ENCODE measurements at regions not wholly inside any gene's neighbourhood (a gene's known extent, or its start where the extent isn't known, plus 50 kb on each side); places are given as distances from the start of the nearest gene placed in this dataset.

DNA sequence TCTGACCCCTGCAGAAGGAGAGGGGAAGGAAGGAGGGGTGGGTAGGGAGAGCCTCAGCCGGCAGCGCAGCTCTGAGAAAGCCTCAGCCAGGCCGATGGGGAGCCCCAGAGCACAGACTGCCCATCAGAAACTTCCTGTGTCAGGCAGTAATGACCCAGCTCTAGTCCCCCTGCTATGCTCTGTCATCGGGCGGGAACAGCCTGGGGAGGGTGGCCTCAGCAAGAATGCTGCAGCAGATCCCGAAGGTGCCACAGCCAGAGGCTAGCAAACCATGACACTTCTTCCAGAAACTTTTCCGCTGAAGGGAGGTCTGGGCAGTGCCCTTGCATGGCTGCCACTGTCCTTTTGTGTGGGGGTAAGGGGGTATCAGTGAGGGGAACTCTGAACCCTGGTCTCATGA lies 279.0 kb downstream of the BCOR start:
- TF ChIP-seq, protein P1, sequence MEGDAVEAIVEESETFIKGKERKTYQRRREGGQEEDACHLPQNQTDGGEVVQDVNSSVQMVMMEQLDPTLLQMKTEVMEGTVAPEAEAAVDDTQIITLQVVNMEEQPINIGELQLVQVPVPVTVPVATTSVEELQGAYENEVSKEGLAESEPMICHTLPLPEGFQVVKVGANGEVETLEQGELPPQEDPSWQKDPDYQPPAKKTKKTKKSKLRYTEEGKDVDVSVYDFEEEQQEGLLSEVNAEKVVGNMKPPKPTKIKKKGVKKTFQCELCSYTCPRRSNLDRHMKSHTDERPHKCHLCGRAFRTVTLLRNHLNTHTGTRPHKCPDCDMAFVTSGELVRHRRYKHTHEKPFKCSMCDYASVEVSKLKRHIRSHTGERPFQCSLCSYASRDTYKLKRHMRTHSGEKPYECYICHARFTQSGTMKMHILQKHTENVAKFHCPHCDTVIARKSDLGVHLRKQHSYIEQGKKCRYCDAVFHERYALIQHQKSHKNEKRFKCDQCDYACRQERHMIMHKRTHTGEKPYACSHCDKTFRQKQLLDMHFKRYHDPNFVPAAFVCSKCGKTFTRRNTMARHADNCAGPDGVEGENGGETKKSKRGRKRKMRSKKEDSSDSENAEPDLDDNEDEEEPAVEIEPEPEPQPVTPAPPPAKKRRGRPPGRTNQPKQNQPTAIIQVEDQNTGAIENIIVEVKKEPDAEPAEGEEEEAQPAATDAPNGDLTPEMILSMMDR (IDR thresholded peaks at IDR 0.05) = no peak
- TF ChIP-seq TAF1 (IDR thresholded peaks at IDR 0.05; ENCODE audit: borderline replicate concordance, low read depth, low read length) (no peak), EZH2phosphoT487 (IDR thresholded peaks at IDR 0.05; ENCODE audit: borderline replicate concordance, low read depth) (no peak), MXI1 (IDR thresholded peaks at IDR 0.05; ENCODE audit: low read depth, low read length) (no peak), GABPA (IDR thresholded peaks at IDR 0.05; ENCODE audit: low read depth) (no peak), FOXJ3 (CRISPR knock-in tag; IDR thresholded peaks at IDR 0.05) (no peak), POLR2AphosphoS5 (IDR thresholded peaks at IDR 0.05; ENCODE audit: low read depth, low read length) (no peak), YY1 (IDR thresholded peaks at IDR 0.05; ENCODE audit: low read depth) (no peak), TCF12 (IDR thresholded peaks at IDR 0.05) (no peak), SMC3 (IDR thresholded peaks at IDR 0.05; ENCODE audit: low read depth, low read length) (no peak)
- TF ChIP-seq, protein P2, sequence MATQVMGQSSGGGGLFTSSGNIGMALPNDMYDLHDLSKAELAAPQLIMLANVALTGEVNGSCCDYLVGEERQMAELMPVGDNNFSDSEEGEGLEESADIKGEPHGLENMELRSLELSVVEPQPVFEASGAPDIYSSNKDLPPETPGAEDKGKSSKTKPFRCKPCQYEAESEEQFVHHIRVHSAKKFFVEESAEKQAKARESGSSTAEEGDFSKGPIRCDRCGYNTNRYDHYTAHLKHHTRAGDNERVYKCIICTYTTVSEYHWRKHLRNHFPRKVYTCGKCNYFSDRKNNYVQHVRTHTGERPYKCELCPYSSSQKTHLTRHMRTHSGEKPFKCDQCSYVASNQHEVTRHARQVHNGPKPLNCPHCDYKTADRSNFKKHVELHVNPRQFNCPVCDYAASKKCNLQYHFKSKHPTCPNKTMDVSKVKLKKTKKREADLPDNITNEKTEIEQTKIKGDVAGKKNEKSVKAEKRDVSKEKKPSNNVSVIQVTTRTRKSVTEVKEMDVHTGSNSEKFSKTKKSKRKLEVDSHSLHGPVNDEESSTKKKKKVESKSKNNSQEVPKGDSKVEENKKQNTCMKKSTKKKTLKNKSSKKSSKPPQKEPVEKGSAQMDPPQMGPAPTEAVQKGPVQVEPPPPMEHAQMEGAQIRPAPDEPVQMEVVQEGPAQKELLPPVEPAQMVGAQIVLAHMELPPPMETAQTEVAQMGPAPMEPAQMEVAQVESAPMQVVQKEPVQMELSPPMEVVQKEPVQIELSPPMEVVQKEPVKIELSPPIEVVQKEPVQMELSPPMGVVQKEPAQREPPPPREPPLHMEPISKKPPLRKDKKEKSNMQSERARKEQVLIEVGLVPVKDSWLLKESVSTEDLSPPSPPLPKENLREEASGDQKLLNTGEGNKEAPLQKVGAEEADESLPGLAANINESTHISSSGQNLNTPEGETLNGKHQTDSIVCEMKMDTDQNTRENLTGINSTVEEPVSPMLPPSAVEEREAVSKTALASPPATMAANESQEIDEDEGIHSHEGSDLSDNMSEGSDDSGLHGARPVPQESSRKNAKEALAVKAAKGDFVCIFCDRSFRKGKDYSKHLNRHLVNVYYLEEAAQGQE (IDR thresholded peaks at IDR 0.05; ENCODE audit: low read depth, low read length) = no peak
- TF ChIP-seq, protein P3, sequence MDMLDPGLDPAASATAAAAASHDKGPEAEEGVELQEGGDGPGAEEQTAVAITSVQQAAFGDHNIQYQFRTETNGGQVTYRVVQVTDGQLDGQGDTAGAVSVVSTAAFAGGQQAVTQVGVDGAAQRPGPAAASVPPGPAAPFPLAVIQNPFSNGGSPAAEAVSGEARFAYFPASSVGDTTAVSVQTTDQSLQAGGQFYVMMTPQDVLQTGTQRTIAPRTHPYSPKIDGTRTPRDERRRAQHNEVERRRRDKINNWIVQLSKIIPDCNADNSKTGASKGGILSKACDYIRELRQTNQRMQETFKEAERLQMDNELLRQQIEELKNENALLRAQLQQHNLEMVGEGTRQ (IDR thresholded peaks at IDR 0.05; ENCODE audit: borderline replicate concordance, low read depth, low read length) = no peak
